HEK293T (cell line): ENCODE measurements at regions not wholly inside any gene's neighbourhood (a gene's known extent, or its start where the extent isn't known, plus 50 kb on each side); places are given as distances from the start of the nearest gene placed in this dataset.
"Not testable (repeated sequence)": the region's sequence is repeated elsewhere in the genome, so short reads cannot be mapped to it uniquely, and the experiment has no call there.

Experiments
- CTCF ChIA-PET: fragments of 350-600 bp; formaldehyde crosslinking; extraction: SDS; loops from one replicate; lab custom pipeline; 2021; ENCODE audit warnings: antibody characterized with exemption, inconsistent platforms; lab: Yijun Ruan, JAX
- POLR2A ChIA-PET: fragments of 350-600 bp; formaldehyde crosslinking; extraction: SDS; loops from one replicate; lab custom pipeline; 2020; ENCODE audit warnings: antibody characterized with exemption, inconsistent platforms; lab: Yijun Ruan, JAX
- DNase-seq: peaks from one replicate; pipeline ENCODE4 v3.0.0; 2012; ENCODE audit warnings: mixed read lengths; ENCODE audit errors: extremely low spot score

DNA sequence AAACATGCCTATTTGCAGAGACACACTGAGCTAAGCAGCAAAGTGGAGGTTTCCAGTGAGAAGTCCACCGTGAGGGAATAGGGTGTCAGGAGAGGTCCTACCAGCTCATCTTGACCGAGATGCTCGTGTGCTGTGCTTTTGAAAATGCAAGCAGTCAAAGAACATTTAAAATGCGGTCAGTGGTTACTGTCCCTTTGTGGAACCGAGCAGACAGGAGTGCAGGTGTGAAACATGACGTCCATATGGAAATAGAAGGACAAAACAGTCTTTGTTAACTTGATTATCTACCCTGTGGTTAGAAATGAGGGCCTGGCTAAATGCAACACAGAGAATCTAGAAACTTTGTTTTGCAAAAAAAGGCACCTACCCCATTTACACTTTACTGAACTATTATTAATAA lies 473.3 kb downstream of the SPATA31A6 start:
- CTCF ChIA-PET, DNase-seq, POLR2A ChIA-PET: not testable (repeated sequence)

DNA sequence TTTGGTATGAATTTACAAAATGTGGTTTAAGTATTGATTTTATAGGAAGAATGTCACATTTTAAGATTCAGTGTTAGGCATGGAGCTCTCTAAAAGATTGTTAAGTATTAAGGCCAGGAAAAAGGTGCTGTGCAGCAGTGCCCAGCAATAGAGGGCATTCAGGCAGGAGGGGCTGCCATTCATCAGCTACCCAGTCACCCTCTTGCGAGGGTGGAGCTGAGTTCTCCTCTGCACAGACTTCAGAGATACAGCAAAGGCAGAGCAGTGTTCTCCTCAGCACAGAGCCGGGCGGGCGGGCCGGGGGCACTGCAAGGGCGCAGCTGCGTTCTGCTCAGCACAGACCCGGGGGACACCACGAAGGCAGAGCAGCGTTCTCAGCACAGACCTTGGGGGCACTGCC lies 474.0 kb downstream of the SPATA31A6 start:
- DNase-seq, POLR2A ChIA-PET, CTCF ChIA-PET: not testable (repeated sequence)

DNA sequence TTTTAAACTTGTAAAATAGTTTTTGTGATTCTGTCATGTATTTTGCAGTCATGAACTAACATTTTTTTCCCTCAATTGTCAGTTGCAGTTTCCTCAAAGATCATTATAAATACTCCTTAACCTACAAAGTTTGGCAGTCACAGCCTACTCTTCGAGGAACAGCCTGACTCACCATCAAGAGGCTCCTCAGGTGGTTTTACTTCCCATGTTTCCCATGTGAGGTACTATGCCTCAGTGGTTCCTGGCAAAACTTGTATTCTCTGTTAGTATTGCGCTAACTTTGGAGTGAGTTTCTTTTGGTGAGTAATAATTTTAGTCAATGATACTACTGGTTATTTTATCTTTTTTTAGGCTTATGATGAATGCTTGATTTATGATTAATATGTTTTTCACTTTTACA lies 513.7 kb downstream of the SPATA31A6 start:
- CTCF ChIA-PET, POLR2A ChIA-PET, DNase-seq: not testable (repeated sequence)

DNA sequence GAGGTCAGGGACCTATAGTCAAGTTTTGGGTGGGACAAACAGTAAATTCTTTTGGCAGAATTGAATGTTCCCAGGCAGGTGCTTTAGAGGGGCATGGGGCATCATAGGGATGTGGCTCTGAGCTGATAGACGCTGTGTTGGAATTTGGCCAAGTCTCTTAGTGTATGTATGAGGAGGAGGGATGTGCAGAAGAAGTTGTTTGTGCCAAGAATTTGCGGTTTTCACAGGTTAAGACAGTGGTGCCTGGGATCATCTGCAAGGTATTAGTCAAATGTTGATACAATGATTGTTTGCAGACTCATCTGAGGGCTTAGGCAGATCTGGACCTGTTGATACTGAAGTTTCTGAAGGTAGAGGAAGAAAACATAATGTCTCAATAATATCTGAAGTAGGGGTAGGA lies 519.4 kb downstream of the SPATA31A6 start:
- POLR2A ChIA-PET, CTCF ChIA-PET, DNase-seq: not testable (repeated sequence)

DNA sequence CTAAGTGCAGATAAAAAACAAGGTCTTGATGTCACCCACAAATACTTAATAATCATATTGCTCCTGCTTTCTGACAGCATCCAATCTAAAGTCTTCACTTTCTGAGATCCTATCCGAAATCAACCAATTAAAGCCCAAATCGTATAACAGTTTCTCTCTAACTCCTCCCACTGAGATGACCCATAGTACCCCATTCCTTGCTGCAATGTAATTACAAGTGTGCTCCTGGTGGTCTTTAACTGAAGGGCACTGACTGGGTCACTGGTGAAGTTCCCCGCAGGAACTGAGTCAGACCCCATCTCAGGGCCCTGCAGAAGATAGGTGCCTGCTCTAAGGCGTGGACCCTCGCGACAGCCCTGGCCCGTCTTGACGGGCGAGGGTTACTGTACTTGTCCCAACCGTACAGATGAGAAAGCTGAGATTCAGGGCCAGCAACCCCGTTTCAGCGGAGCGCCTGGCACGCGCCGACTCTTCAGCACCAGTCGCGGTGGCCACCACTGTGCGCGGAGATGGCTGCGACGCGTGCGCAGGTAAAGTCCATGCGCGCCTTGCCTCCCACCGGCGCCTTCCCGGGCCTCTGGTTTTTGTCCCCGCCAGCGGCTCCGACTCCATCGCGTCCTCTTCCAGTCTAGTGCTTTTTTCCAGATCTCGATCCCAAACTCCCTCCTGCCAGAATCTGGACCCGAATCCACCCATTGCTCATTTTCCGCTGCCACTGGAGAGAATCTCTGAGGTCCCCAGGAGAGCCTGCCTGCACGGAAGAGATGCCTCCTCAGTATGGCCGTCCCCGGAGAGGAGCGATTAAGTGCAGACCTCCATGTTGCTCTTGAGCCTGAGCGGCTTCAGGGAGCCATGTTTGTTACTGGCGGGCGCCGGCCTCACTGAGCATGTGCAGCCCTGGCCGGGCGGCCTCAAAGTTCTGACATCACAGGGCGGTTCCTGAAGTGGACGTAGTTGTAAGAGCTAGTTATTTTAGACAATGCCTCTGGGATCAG lies 541.7 kb downstream of the SPATA31A6 start:
- CTCF ChIA-PET, POLR2A ChIA-PET, DNase-seq: not testable (repeated sequence)

DNA sequence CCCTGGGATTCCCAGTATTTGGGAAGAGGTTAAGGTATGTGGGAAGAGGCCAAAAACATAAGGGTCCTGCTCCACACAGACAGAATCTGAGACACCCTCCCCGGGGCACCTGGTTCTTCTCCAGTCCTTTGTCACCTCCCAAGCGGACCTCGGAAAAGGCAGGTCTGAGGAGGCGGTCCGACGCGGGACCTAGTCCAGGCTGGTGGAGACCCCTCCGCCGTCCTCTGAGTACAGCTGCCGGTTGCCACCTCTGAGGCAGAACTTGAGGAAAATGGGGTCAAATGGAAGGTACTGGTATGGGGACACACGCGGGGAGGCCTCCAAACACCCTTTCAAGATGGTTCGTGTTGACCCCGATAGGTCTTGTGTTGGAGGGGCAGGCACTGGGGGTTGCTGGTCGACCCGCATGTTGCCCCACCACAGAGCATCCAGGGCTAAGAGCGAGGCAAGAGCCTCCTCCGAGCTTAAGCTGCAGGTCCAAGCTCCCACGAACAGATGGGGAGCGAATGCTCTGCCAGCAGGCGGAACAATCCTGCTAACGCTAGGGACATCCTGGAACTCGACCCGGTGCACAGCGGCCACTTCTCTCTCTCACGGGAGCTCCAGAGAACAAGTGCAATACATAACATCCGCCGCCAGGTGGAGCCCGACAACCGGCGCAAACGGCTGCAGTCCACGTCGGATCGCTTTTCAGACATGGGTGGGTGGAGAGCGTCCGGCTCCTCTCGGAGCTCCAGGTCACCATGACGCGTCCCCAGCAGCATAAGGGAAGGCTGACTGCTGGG lies 559.8 kb downstream of the SPATA31A6 start:
- POLR2A ChIA-PET, CTCF ChIA-PET: not testable (repeated sequence)
- DNase-seq = peak; percentile 70

GRCh38 chr9:42757251-42757650 lies 573.8 kb downstream of the SPATA31A6 start:
- POLR2A ChIA-PET, DNase-seq, CTCF ChIA-PET: not testable (repeated sequence)

DNA sequence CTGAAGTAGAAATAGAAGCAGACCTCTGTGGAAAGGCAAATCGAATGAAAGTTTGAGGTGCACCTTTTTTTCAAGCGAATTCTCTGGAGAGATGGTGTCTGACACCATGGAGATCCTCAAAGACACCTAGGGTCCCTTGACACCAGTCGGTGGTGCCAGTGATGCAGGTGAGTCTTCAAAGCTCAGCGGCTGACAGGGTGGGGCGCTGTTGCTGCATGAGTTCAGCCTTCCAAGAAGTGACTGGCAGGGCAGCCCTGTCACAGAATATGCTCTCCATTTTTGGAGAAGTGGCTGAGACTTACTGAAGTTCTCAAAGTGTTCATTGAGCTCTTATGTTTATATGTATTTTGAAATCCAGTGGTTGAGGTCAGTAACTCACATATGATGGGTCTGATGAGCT lies 575.9 kb downstream of the SPATA31A6 start:
- CTCF ChIA-PET, POLR2A ChIA-PET, DNase-seq: not testable (repeated sequence)

DNA sequence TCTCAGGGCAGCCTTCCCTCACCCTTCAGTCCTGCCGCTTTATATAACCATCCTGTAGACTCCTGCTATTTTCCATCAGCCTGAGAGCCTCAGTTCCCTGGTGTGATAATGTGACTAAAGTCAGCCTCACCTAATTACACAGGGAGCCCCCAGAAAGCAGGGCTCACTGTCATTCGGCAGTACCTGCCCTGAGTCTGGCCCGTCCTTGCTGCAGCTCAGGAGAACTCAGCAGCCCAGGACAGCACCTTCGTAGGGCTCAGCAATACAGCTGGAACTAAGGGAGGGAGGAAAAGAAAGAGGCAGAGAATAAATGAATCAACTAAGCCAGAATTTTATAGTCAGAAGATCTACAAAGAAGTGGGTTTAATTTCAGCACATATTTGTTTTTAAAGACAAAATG lies 598.7 kb downstream of the SPATA31A6 start:
- POLR2A ChIA-PET, DNase-seq, CTCF ChIA-PET: not testable (repeated sequence)

DNA sequence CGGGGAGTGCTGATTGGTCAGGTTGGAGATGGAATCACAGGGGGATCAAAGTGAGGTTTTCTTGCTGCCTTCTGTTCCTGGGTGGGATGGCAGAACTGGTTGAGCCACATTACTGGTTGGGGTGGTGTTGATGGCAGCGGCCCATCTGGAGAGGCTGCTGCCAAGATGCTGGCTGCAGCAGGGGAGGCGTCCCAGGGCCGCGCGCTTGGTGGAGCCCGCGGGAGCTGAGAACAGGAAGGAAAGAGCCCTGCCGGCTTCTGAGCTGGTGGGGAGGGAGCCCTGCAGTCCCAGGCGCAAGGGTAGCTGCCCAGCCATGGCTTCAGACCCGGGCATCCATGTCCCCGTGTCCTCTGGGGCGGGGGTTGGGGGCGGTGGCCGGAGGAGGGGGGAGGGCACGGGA lies 609.3 kb downstream of the SPATA31A6 start:
- CTCF ChIA-PET, DNase-seq, POLR2A ChIA-PET: not testable (repeated sequence)

DNA sequence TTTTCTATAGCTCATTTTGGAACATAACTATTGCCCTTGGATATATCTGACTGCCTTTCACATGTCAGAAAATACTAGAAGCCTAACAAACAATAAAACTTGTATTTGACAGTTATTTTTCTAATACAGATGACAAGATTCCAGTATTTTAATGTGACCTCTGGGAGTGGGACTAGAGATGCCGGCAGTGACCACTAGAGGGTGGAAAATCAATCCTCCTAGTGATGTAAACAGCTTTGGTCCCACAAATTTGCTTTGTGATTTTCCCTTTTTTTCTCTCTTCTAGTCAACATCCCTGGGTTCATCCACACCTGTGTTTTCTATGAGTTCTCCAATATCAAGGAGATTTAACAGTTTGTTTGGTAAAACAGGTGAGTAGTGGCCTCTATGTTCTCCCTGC lies 615.1 kb downstream of the SPATA31A6 start:
- POLR2A ChIA-PET, DNase-seq, CTCF ChIA-PET: not testable (repeated sequence)

GRCh38 chr9:42802716-42803115 lies 619.3 kb downstream of the SPATA31A6 start:
- DNase-seq, CTCF ChIA-PET, POLR2A ChIA-PET: not testable (repeated sequence)

- POLR2A ChIA-PET, CTCF ChIA-PET, DNase-seq: not testable (repeated sequence)
These were observed 623.2 kb downstream of the SPATA31A6 start for GRCh38 chr9:42806674-42807073.

DNA sequence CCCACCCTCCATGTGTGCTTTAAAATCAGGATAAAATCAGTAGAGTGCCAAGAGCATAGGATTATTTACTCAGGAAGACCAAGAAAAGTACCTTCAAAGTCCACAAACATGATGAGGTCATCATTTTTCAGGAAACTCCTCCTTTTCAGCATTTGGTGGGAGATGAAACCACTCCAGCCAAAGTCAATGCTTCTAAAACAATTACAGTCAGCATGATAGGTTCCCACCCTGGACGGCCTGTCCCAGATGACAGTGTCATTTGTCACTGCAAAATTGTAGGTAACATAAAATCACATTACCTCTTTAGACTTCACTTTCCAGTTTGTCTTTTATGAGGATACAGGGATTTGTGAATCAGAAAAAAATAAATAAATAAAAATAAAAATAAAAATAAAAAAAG lies 638.0 kb downstream of the SPATA31A6 start:
- CTCF ChIA-PET = not testable (repeated sequence)

GRCh38 chr9:42848156-42848555 lies 664.7 kb downstream of the SPATA31A6 start:
- POLR2A ChIA-PET, DNase-seq, CTCF ChIA-PET: not testable (repeated sequence)

More for the DNA sequence above, 638.0 kb downstream of the SPATA31A6 start:
- DNase-seq, POLR2A ChIA-PET: not testable (repeated sequence)

- CTCF ChIA-PET, POLR2A ChIA-PET, DNase-seq: not testable (repeated sequence)
These were observed 667.6 kb downstream of the SPATA31A6 start for GRCh38 chr9:42850896-42851693.

- CTCF ChIA-PET, POLR2A ChIA-PET: not testable (repeated sequence)
These were observed 668.2 kb downstream of the SPATA31A6 start for GRCh38 chr9:42851701-42852100.

More at GRCh38 chr9:42851701-42852100, 668.2 kb downstream of the SPATA31A6 start:
- not testable (repeated sequence) for DNase-seq
